K562 (cell line): ENCODE measurements at regions not wholly inside any gene's neighbourhood (a gene's known extent, or its start where the extent isn't known, plus 50 kb on each side); places are given as distances from the start of the nearest gene placed in this dataset.

Source experiments
- ATAC-seq: fragments of 200-7000 bp; cut with Tn5 transposase; 3 replicates; pipeline ENCODE4 v1.9.1; 2020; ENCODE audit warnings: moderate library complexity
- BruUV-seq: library from RNA; stranded (reverse); fragments of 400-500 nt; replicated peaks from 2 replicates; lab custom pipeline; 2021; lab: Mats Ljungman, UMichigan
- CTCF ChIA-PET: fragments of 300-600 bp; formaldehyde crosslinking; extraction: SDS; loops from one replicate; lab custom pipeline; 2021; ENCODE audit warnings: low intra/inter-chr PET ratio; lab: Yijun Ruan, JAX
- POLR2A ChIA-PET: fragments of 300-600, 350-650 bp; sonication (Branson Sonifier 250); formaldehyde crosslinking; extraction: SDS; loops from one replicate; lab custom pipeline; 2021; ENCODE audit warnings: antibody characterized with exemption, inconsistent platforms; lab: Yijun Ruan, JAX
- DNase-seq, 4 experiments: peaks; one replicate each; pipeline versions ENCODE4 v3.0.0 to v3.0.0-alpha.2; 2011 to 2018; ENCODE audit warnings: low spot score in 3 of 4, mixed read lengths in 3 of 4; ENCODE audit errors: extremely low read depth in 1 of 4
- FAIRE-seq: peaks from 2 replicates; lab custom pipeline; 2011; peaks lifted over from hg19 to GRCh38; lab: Jason Lieb, UNC
- H2AFZ ChIP-seq: 2 replicates; pipeline ENCODE4 v1.6.0; 2011; ENCODE audit warnings: low read depth, low read length, control low read depth, inconsistent platforms
- H3K27ac ChIP-seq: fragments of 200-600 bp; 3 replicates; pipeline ENCODE4 v1.8.0; 2011; ENCODE audit warnings: low read depth, mild to moderate bottlenecking, control low read depth, inconsistent platforms, low read length, moderate library complexity, mixed read lengths; ENCODE audit errors: extremely low read depth
- H3K27me3 ChIP-seq, 2 experiments: fragments of 300-600 bp in 1 of 2; 2 replicates in 1 of 2; 3 replicates in 1 of 2; pipeline versions ENCODE4 v1.6.0 to v1.8.0; 2011; ENCODE audit warnings: inconsistent platforms in 2 of 2, low read length in 2 of 2, mild to moderate bottlenecking in 1 of 2, mixed read lengths in 1 of 2, moderate library complexity in 1 of 2; ENCODE audit not compliant: control insufficient read depth in 2 of 2, insufficient read depth in 2 of 2
- H3K36me3 ChIP-seq: fragments of 300-600 bp; 3 replicates; pipeline ENCODE4 v1.8.0; 2011; ENCODE audit warnings: mild to moderate bottlenecking, low read length, inconsistent platforms; ENCODE audit not compliant: control insufficient read depth, insufficient read depth
- H3K4me1 ChIP-seq, 2 experiments: fragments of 200-600 bp in 1 of 2; replicated peaks in 1 of 2; 2 replicates in 1 of 2; 3 replicates in 1 of 2; pipeline versions ENCODE4 v1.5.1 to v1.8.0; 2011; ENCODE audit warnings: inconsistent platforms in 2 of 2, low read length in 2 of 2, mild to moderate bottlenecking in 1 of 2, mixed read lengths in 1 of 2, moderate library complexity in 1 of 2; ENCODE audit not compliant: control insufficient read depth in 2 of 2, insufficient read depth in 2 of 2
- H3K4me2 ChIP-seq: 2 replicates; pipeline ENCODE4 v1.6.1; 2011; ENCODE audit warnings: low read length, control low read depth, inconsistent platforms, mixed read lengths; ENCODE audit not compliant: insufficient read depth
- H3K4me3 ChIP-seq: fragments of 200-600 bp; sonication (generic), shearing (Covaris generic); 2 replicates; pipeline ENCODE4 v1.5.1; 2016; ENCODE audit warnings: control low read depth, inconsistent platforms
- H3K79me2 ChIP-seq: fragments of 200-600 bp; 3 replicates; pipeline ENCODE4 v1.8.0; 2011; ENCODE audit warnings: low read length, inconsistent platforms; ENCODE audit not compliant: control insufficient read depth, insufficient read depth
- H3K9ac ChIP-seq, 2 experiments: 2 replicates each; pipeline versions ENCODE4 v1.6.0 to v1.6.1; 2011; ENCODE audit warnings: low read depth in 2 of 2, low read length in 2 of 2, control low read depth in 1 of 2, inconsistent platforms in 1 of 2, mild to moderate bottlenecking in 1 of 2, mixed read lengths in 1 of 2; ENCODE audit not compliant: insufficient read depth in 1 of 2
- H3K9me1 ChIP-seq: one replicate; pipeline ENCODE4 v1.6.0; 2011; ENCODE audit warnings: inconsistent platforms, mild to moderate bottlenecking, low read length, moderate library complexity; ENCODE audit not compliant: control insufficient read depth, insufficient read depth
- H3K9me3 ChIP-seq: replicated peaks from 2 replicates; pipeline ENCODE4 v1.5.1; 2011; ENCODE audit warnings: low read depth, low read length, inconsistent platforms; ENCODE audit not compliant: control insufficient read depth, insufficient read depth
- H4K20me1 ChIP-seq: replicated peaks from 2 replicates; pipeline ENCODE4 v1.6.1; 2011; ENCODE audit warnings: low read length, inconsistent platforms, mixed read lengths; ENCODE audit not compliant: control insufficient read depth, insufficient read depth
- ARID3B ChIP-seq: fragments of 250-450 bp; sonication (Bioruptor Pico); IDR thresholded peaks from 2 replicates; pipeline ENCODE4 v1.4.0; 2020; ENCODE audit warnings: borderline replicate concordance
- FIP1L1 ChIP-seq: fragments of 200-400 bp; formaldehyde crosslinking; IDR thresholded peaks from 2 replicates; pipeline ENCODE4 v1.6.1; 2018; ENCODE audit warnings: mild to moderate bottlenecking, low read depth, low read length; ENCODE audit not compliant: poor library complexity, severe bottlenecking
- MEIS2 ChIP-seq: fragments of 450-650 bp; IDR thresholded peaks from 2 replicates; pipeline ENCODE4 v1.6.1; 2014; ENCODE audit warnings: mild to moderate bottlenecking; ENCODE audit not compliant: partially characterized antibody
- SRSF9 ChIP-seq: fragments of 200-400 bp; formaldehyde crosslinking; IDR thresholded peaks from 2 replicates; pipeline ENCODE4 v1.6.1; 2017; ENCODE audit warnings: low read depth, low read length, borderline replicate concordance
- TEAD1 ChIP-seq, 2 experiments: fragments of 450-650 bp in 1 of 2; sonication (generic) in 1 of 2; formaldehyde crosslinking; IDR thresholded peaks; 2 replicates each; pipeline versions ENCODE4 v1.4.0 to v1.8.0; 2020 to 2022; ENCODE audit warnings: mild to moderate bottlenecking in 2 of 2, missing genetic modification reagents in 1 of 2
- ZNF184 ChIP-seq: sonication (generic); formaldehyde crosslinking; IDR thresholded peaks from 2 replicates; pipeline ENCODE4 v1.5.0; 2020; ENCODE audit warnings: missing genetic modification reagents
- WGBS: fragments of 100-300 bp; shearing (Covaris generic); methylation state at CpG from one replicate; pipeline ENCODE4 v1.1.6; 2016; ENCODE audit warnings: low coverage, mixed read lengths; ENCODE audit not compliant: insufficient coverage; ENCODE audit errors: missing lambda C conversion rate; 5-methylcytosine and 5-hydroxymethylcytosine counted together
- in situ Hi-C: fragments of 300-500 bp; cut with MboI; formaldehyde crosslinking; loops from 4 replicates; pipeline ENCODE4 v1.15.0; 2018; ENCODE audit warnings: inconsistent platforms, mixed read lengths
- intact Hi-C: fragments of 100-400 bp; cut with micrococcal nuclease; formaldehyde crosslinking; loops from 2 replicates; pipeline ENCODE4 v1.14.2; 2022

- Histone ChIP-seq H3K36me3 (no peaks in the 10 kb centered on the region), H3K79me2 (no peaks in the 10 kb centered on the region), H3K27ac (no peak overlapping the region), H3K4me2 (no peak overlapping the region), H3K4me1 (no peaks in the 10 kb centered on the region), H3K9ac (no peak overlapping the region), H3K4me3 (no peak overlapping the region), H2AFZ (no peak overlapping the region), H4K20me1 (no peaks in the 10 kb centered on the region), H3K27me3 (no peaks in the 10 kb centered on the region), H3K9me1 (no peaks in the 10 kb centered on the region), H3K9me3 (no peaks in the 10 kb centered on the region)
- DNase-seq (no peak), FAIRE-seq (no peak), ATAC-seq (no peak)
- TF ChIP-seq MEIS2 (no peak), FIP1L1 (no peak), TEAD1 (CRISPR knock-in tag; IDR thresholded peaks at IDR 0.05) (no peak), ARID3B (CRISPR knock-in tag) (no peak)
- ChIA-PET POLR2A (no interaction called here), CTCF (no interaction called here)
- no TSS peak for BruUV-seq
- in situ Hi-C loops: no loop called here
- 0% methylated on average over 2 of the region's 2 CpGs for WGBS
- intact Hi-C loops: no loop called here
These were observed 174.1 kb downstream of the SLC6A15 start for GRCh38 chr12:84738481-84738972.

GRCh38 chr12:84732828-84733340 is 179.7 kb downstream of the SLC6A15 start:
- intact Hi-C loops: no loop called here
- DNase-seq (no peak), ATAC-seq (no peak), FAIRE-seq (no peak)
- 0% methylated on average over 2 of the region's 2 CpGs for WGBS
- no peaks in the 10 kb centered on the region for H3K4me1 ChIP-seq
- no peaks in the 10 kb centered on the region; the same call in 1 of the 2 replicates for H3K9me3 ChIP-seq
- no TSS peak for BruUV-seq
- no peak overlapping the region for H2AFZ ChIP-seq
- ChIA-PET CTCF (no interaction called here), POLR2A (no interaction called here)
- no peaks in the 10 kb centered on the region for H4K20me1 ChIP-seq
- H3K4me2 ChIP-seq: no peak overlapping the region
- H3K4me3 ChIP-seq: no peak overlapping the region
- in situ Hi-C loops: no loop called here
- no peak overlapping the region for H3K27ac ChIP-seq
- H3K9ac ChIP-seq: no peak overlapping the region
- no peaks in the 10 kb centered on the region for H3K36me3 ChIP-seq
- H3K9me1 ChIP-seq: no peaks in the 10 kb centered on the region
- H3K27me3 ChIP-seq: no peaks in the 10 kb centered on the region
- no peaks in the 10 kb centered on the region for H3K79me2 ChIP-seq
- TF ChIP-seq ZNF184 (CRISPR knock-in tag) (no peak), SRSF9 (no peak)
